HEK293 (cell line): ENCODE measurements at regions not wholly inside any gene's neighbourhood (a gene's known extent, or its start where the extent isn't known, plus 50 kb on each side); places are given as distances from the start of the nearest gene placed in this dataset.

Source experiments
- CTCF ChIA-PET: fragments of 350-600 bp; formaldehyde crosslinking; extraction: SDS; loops from one replicate; lab custom pipeline; 2021; ENCODE audit warnings: antibody characterized with exemption; lab: Yijun Ruan, JAX
- POLR2A ChIA-PET: fragments of 300-600 bp; formaldehyde crosslinking; extraction: SDS; loops from one replicate; lab custom pipeline; 2020; ENCODE audit warnings: antibody characterized with exemption, inconsistent platforms; lab: Yijun Ruan, JAX
- H3K27ac ChIP-seq: fragments of 200-500 bp; sonication (Bioruptor generic); 2 replicates; pipeline ENCODE4 v1.5.1; 2014; ENCODE audit warnings: low read depth, low read length, control low read depth, inconsistent platforms; ENCODE audit errors: extremely low read depth
- H3K36me3 ChIP-seq, 2 experiments: fragments of 200-500 bp in 1 of 2; sonication (Bioruptor generic) in 1 of 2; 1 replicate in 1 of 2; 2 replicates in 1 of 2; pipeline ENCODE4 v1.5.1; 2014 to 2017; ENCODE audit warnings: inconsistent platforms in 2 of 2, low read length in 2 of 2; ENCODE audit not compliant: control insufficient read depth in 2 of 2, insufficient read depth in 1 of 2
- H3K4me1 ChIP-seq: fragments of 200-500 bp; sonication (Bioruptor generic); 2 replicates; pipeline ENCODE4 v1.5.1; 2014; ENCODE audit warnings: mild to moderate bottlenecking, low read length, inconsistent platforms; ENCODE audit not compliant: control insufficient read depth, insufficient read depth
- H3K4me3 ChIP-seq: 2 replicates; pipeline ENCODE4 v1.5.1; 2011; ENCODE audit warnings: low read depth, mild to moderate bottlenecking, control low read depth, low read length, moderate library complexity
- H3K9me3 ChIP-seq: fragments of 200-500 bp; sonication (Bioruptor generic); 2 replicates; pipeline ENCODE4 v1.5.1; 2014; ENCODE audit warnings: low read depth, low read length, inconsistent platforms; ENCODE audit not compliant: control insufficient read depth, insufficient read depth
- KLF16 ChIP-seq: fragments of 450-650 bp; formaldehyde crosslinking; IDR thresholded peaks from 2 replicates; pipeline ENCODE4 v1.5.1; 2017; ENCODE audit warnings: missing biosample characterization, missing genetic modification characterization
- OSR2 ChIP-seq: fragments of 450-650 bp; formaldehyde crosslinking; IDR thresholded peaks from 2 replicates; pipeline ENCODE4 v1.5.1; 2016; ENCODE audit warnings: missing biosample characterization, missing genetic modification characterization
- PRDM2 ChIP-seq: fragments of 450-650 bp; formaldehyde crosslinking; IDR thresholded peaks from 2 replicates; pipeline ENCODE4 v1.5.1; 2016; ENCODE audit warnings: missing biosample characterization, missing genetic modification characterization, borderline replicate concordance
- RBAK ChIP-seq: fragments of 450-650 bp; formaldehyde crosslinking; IDR thresholded peaks from 2 replicates; pipeline ENCODE4 v1.5.1; 2016; ENCODE audit warnings: missing biosample characterization, missing genetic modification characterization
- ZBTB21 ChIP-seq: fragments of 450-650 bp; formaldehyde crosslinking; IDR thresholded peaks from 2 replicates; pipeline ENCODE4 v1.5.1; 2017; ENCODE audit warnings: missing biosample characterization, missing genetic modification characterization
- ZNF132 ChIP-seq: fragments of 450-650 bp; formaldehyde crosslinking; IDR thresholded peaks from 2 replicates; pipeline ENCODE4 v1.5.1; 2017; ENCODE audit warnings: missing biosample characterization, missing genetic modification characterization, borderline replicate concordance
- ZNF169 ChIP-seq: fragments of 450-650 bp; formaldehyde crosslinking; IDR thresholded peaks from 2 replicates; pipeline ENCODE4 v1.5.1; 2016; ENCODE audit warnings: missing biosample characterization, missing genetic modification characterization
- ZNF341 ChIP-seq: fragments of 450-650 bp; formaldehyde crosslinking; IDR thresholded peaks from 2 replicates; pipeline ENCODE4; 2016; ENCODE audit warnings: low read depth, missing biosample characterization, missing genetic modification characterization
- ZNF48 ChIP-seq: fragments of 450-650 bp; formaldehyde crosslinking; IDR thresholded peaks from 2 replicates; pipeline ENCODE4 v1.5.1; 2016; ENCODE audit warnings: missing biosample characterization, missing genetic modification characterization
- ZNF624 ChIP-seq: fragments of 450-650 bp; formaldehyde crosslinking; IDR thresholded peaks from 2 replicates; pipeline ENCODE4 v1.5.1; 2017; ENCODE audit warnings: missing biosample characterization, missing genetic modification characterization
- ZNF626 ChIP-seq: fragments of 450-650 bp; sonication (Bioruptor Pico); formaldehyde crosslinking; IDR thresholded peaks from 2 replicates; pipeline ENCODE4 v1.5.1; 2018; ENCODE audit warnings: missing biosample characterization, missing genetic modification characterization, inconsistent platforms
- ZNF660 ChIP-seq: fragments of 450-650 bp; IDR thresholded peaks from 2 replicates; pipeline ENCODE4 v1.5.1; 2018; ENCODE audit warnings: missing biosample characterization, mild to moderate bottlenecking, missing genetic modification characterization
- ZNF701 ChIP-seq: fragments of 450-650 bp; formaldehyde crosslinking; IDR thresholded peaks from 2 replicates; pipeline ENCODE4 v1.5.1; 2016; ENCODE audit warnings: missing biosample characterization, missing genetic modification characterization
- ZSCAN4 ChIP-seq: fragments of 450-650 bp; formaldehyde crosslinking; IDR thresholded peaks from 2 replicates; pipeline ENCODE4 v1.5.1; 2017; ENCODE audit warnings: missing biosample characterization, missing genetic modification characterization
- TF ChIP-seq, protein P1 (sequence below): fragments of 450-650 bp; formaldehyde crosslinking; IDR thresholded peaks from 2 replicates; pipeline ENCODE4 v1.5.1; 2016; ENCODE audit warnings: missing biosample characterization, missing genetic modification characterization
- TF ChIP-seq, protein P2 (sequence below): fragments of 450-650 bp; formaldehyde crosslinking; IDR thresholded peaks from 2 replicates; pipeline ENCODE4 v1.5.1; 2017; ENCODE audit warnings: missing biosample characterization, missing genetic modification characterization

DNA sequence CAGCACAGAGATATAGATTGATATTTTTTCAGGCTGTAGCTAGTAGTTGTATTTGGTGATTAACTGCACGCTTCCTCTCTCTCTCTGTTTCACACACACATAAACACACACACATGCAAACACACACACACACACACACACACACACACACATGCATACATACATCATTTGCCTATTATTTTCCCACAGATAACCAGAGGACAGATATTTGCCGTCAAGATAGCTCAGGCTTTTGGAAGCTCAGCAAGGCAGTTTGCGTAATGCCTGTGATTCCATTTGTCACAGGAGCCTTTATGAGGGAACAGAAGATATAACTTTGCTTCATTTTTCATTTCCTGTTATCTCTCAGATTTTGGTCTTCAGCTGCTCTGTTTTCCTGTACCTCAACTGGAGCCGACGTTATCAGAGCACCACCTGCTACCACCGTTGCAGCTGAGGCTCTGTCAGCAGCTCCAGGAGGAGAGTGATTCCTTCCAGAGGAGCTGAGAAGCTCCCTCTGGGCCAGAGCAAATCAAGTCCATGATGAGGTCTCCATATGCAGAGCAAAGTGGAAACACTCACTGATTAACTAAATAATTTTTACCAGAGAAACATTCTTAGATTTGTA is 341.9 kb upstream of the PIK3C3 start:
- no peaks in the 10 kb centered on the region for H3K9me3 ChIP-seq
- H3K4me3 ChIP-seq = no peak overlapping the region
- POLR2A ChIA-PET = no interaction called here
- peaks cover 0 to 3% of the 10 kb centered on the region in 2 experiments; a peak in 1 of 3 replicates for H3K36me3 ChIP-seq
- no peaks in the 10 kb centered on the region for H3K4me1 ChIP-seq
- H3K27ac ChIP-seq = no peak overlapping the region
- no peak for TF ChIP-seq ZNF626 (tag by site-specific recombination)
- TF ChIP-seq ZSCAN4 (tag by site-specific recombination) = peak; percentile 45; the same call in 1 of the 2 replicates
- CTCF ChIA-PET = interaction anchor here (1.5 kb wide), 1 partner anchor 33 kb away, joined by 3 read pairs; no protein-coding TSS in a partner anchor

GRCh38 chr18:41604964-41605363 is 350.1 kb upstream of the PIK3C3 start:
- POLR2A ChIA-PET = no interaction called here

DNA sequence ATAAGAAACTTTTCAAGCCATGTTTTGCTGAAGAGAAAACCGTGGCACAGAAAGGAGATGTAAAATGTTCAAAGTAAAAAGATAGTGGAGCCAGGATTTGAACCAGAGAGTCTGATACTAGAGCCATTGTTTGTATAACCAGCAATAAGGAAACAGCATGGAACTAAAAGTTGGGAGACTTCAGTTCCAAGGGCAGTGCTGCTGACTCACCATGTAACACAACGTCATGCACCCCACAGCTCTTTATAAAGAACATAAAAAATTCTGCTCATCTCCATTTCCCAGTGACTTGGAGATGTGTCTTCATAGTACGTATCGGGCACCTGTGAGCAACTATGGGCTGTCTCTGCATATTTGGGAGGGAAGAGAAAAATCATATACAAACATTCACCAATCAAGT is 353.0 kb upstream of the PIK3C3 start:
- CTCF ChIA-PET = no interaction called here

More at GRCh38 chr18:41604964-41605363, 350.1 kb upstream of the PIK3C3 start:
- Histone ChIP-seq H3K4me3 (no peak overlapping the region), H3K9me3 (no peaks in the 10 kb centered on the region), H3K27ac (no peak overlapping the region), H3K36me3 (no peaks in the 10 kb centered on the region), H3K4me1 (no peaks in the 10 kb centered on the region)
- TF ChIP-seq ZNF48 (tag by site-specific recombination) (no peak), ZNF701 (tag by site-specific recombination) (no peak), ZNF341 (no peak), RBAK (tag by site-specific recombination) (no peak)
- TF ChIP-seq, protein P1, sequence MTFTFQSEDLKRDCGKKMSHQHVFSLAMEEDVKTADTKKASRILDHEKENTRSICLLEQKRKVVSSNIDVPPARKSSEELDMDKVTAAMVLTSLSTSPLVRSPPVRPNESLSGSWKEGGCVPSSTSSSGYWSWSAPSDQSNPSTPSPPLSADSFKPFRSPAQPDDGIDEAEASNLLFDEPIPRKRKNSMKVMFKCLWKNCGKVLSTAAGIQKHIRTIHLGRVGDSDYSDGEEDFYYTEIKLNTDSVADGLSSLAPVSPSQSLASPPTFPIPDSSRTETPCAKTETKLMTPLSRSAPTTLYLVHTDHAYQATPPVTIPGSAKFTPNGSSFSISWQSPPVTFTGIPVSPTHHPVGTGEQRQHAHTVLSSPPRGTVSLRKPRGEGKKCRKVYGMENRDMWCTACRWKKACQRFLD (tag by site-specific recombination) = no peak
- CTCF ChIA-PET = no interaction called here

GRCh38 chr18:41600693-41601391 is 354.2 kb upstream of the PIK3C3 start:
- CTCF ChIA-PET = interaction anchor here (0.5 kb wide), 1 partner anchor 445 kb away, joined by 4 read pairs; no protein-coding TSS in a partner anchor
- no peak overlapping the region for H3K27ac ChIP-seq
- no peaks in the 10 kb centered on the region for H3K4me1 ChIP-seq
- H3K9me3 ChIP-seq = no peaks in the 10 kb centered on the region
- no peak overlapping the region for H3K4me3 ChIP-seq
- POLR2A ChIA-PET = no interaction called here
- H3K36me3 ChIP-seq = no peaks in the 10 kb centered on the region
- TF ChIP-seq ZNF660 (no peak), OSR2 (tag by site-specific recombination) (no peak), ZNF169 (tag by site-specific recombination) (no peak), ZNF624 (no peak), PRDM2 (tag by site-specific recombination) (no peak), ZNF132 (tag by site-specific recombination) (no peak)
- TF ChIP-seq, protein P2, sequence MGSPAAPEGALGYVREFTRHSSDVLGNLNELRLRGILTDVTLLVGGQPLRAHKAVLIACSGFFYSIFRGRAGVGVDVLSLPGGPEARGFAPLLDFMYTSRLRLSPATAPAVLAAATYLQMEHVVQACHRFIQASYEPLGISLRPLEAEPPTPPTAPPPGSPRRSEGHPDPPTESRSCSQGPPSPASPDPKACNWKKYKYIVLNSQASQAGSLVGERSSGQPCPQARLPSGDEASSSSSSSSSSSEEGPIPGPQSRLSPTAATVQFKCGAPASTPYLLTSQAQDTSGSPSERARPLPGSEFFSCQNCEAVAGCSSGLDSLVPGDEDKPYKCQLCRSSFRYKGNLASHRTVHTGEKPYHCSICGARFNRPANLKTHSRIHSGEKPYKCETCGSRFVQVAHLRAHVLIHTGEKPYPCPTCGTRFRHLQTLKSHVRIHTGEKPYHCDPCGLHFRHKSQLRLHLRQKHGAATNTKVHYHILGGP (tag by site-specific recombination) = no peak

More for the DNA sequence above, 353.0 kb upstream of the PIK3C3 start:
- no peak overlapping the region for H3K4me3 ChIP-seq
- H3K9me3 ChIP-seq = no peaks in the 10 kb centered on the region
- no peaks in the 10 kb centered on the region for H3K4me1 ChIP-seq
- H3K36me3 ChIP-seq = no peaks in the 10 kb centered on the region
- no peak overlapping the region for H3K27ac ChIP-seq
- no peak for TF ChIP-seq ZBTB21 (tag by site-specific recombination)
- no peak for TF ChIP-seq KLF16 (tag by site-specific recombination)
- POLR2A ChIA-PET = no interaction called here
